WTC11 (cell line): ENCODE measurements at regions not wholly inside any gene's neighbourhood (a gene's known extent, or its start where the extent isn't known, plus 50 kb on each side); places are given as distances from the start of the nearest gene placed in this dataset.

ENCODE experiments used
- ATAC-seq: fragments of 200-7000 bp; cut with Tn5 transposase; 2 replicates; pipeline ENCODE4 v1.10.0; 2021; ENCODE audit warnings: mild to moderate bottlenecking, moderate library complexity
- CTCF ChIA-PET: fragments of 300-600 bp; sonication (Branson Sonifier 250); formaldehyde crosslinking; loops from one replicate; lab custom pipeline; 2021; ENCODE audit warnings: antibody characterized with exemption; lab: Charles Lee
- POLR2A ChIA-PET: fragments of 350-600 bp; sonication (Branson Sonifier 250); formaldehyde crosslinking; loops from one replicate; lab custom pipeline; 2021; ENCODE audit warnings: antibody characterized with exemption; lab: Charles Lee
- DNase-seq: peaks from one replicate; pipeline ENCODE4 v3.0.0; 2021; ENCODE audit warnings: low spot score
- H3K27ac Mint-ChIP-seq: 2 replicates; pipeline ENCODE4 v1.8.0; 2021; ENCODE audit warnings: mixed read lengths
- H3K27me3 Mint-ChIP-seq: 2 replicates; pipeline ENCODE4 v1.8.0; 2021; ENCODE audit warnings: low read depth, mild to moderate bottlenecking, moderate library complexity, mixed read lengths
- H3K36me3 Mint-ChIP-seq: 2 replicates; pipeline ENCODE4 v1.8.0; 2021; ENCODE audit warnings: mixed read lengths
- H3K4me1 Mint-ChIP-seq: 2 replicates; pipeline ENCODE4 v1.8.0; 2022; ENCODE audit warnings: mixed read lengths
- H3K4me3 Mint-ChIP-seq: 2 replicates; pipeline ENCODE4 v1.8.0; 2021; ENCODE audit warnings: mild to moderate bottlenecking, moderate library complexity, mixed read lengths
- H3K9me3 Mint-ChIP-seq: 2 replicates; pipeline ENCODE4 v1.8.0; 2021; ENCODE audit warnings: mixed read lengths
- AFF4 ChIP-seq: sonication (generic); formaldehyde crosslinking; IDR thresholded peaks from 2 replicates; pipeline ENCODE4 v1.8.1; 2023; ENCODE audit warnings: mild to moderate bottlenecking, missing genetic modification reagents, borderline replicate concordance
- AR ChIP-seq: fragments of 250-450 bp; sonication (Bioruptor Pico); IDR thresholded peaks from 2 replicates; pipeline ENCODE4 v1.9.0; 2021; ENCODE audit warnings: mild to moderate bottlenecking
- ATF2 ChIP-seq: sonication (generic); formaldehyde crosslinking; IDR thresholded peaks from 2 replicates; pipeline ENCODE4 v1.8.1; 2022; ENCODE audit warnings: low read depth, missing genetic modification reagents, borderline replicate concordance
- CREB1 ChIP-seq: sonication (generic); formaldehyde crosslinking; IDR thresholded peaks from 2 replicates; pipeline ENCODE4 v1.8.0; 2023; ENCODE audit warnings: mild to moderate bottlenecking, missing genetic modification reagents
- E2F5 ChIP-seq: sonication (generic); formaldehyde crosslinking; IDR thresholded peaks from 2 replicates; pipeline ENCODE4 v1.8.1; 2022; ENCODE audit warnings: mild to moderate bottlenecking, moderate library complexity, missing genetic modification reagents
- FOXP1 ChIP-seq: sonication (generic); formaldehyde crosslinking; IDR thresholded peaks from 2 replicates; pipeline ENCODE4 v1.8.0; 2022; ENCODE audit warnings: missing genetic modification reagents, mild to moderate bottlenecking, moderate library complexity, borderline replicate concordance
- KAT7 ChIP-seq: sonication (generic); formaldehyde crosslinking; IDR thresholded peaks from 2 replicates; pipeline ENCODE4 v1.8.1; 2023; ENCODE audit warnings: missing genetic modification reagents, mild to moderate bottlenecking, borderline replicate concordance
- NR2C2 ChIP-seq: sonication (generic); formaldehyde crosslinking; IDR thresholded peaks from 2 replicates; pipeline ENCODE4 v1.8.0; 2022; ENCODE audit warnings: mild to moderate bottlenecking, missing genetic modification reagents
- RELA ChIP-seq: sonication (generic); formaldehyde crosslinking; IDR thresholded peaks from 2 replicates; pipeline ENCODE4 v1.8.1; 2022; ENCODE audit warnings: missing genetic modification reagents, mild to moderate bottlenecking, borderline replicate concordance
- ZMAT4 ChIP-seq: fragments of 250-450 bp; sonication (Bioruptor Pico); IDR thresholded peaks from 2 replicates; pipeline ENCODE4 v1.9.0; 2021; ENCODE audit warnings: mild to moderate bottlenecking
- TF ChIP-seq, protein P1 (sequence below): sonication (generic); formaldehyde crosslinking; IDR thresholded peaks from 2 replicates; pipeline ENCODE4 v1.8.1; 2023; ENCODE audit warnings: mild to moderate bottlenecking, missing genetic modification reagents, moderate library complexity

DNA sequence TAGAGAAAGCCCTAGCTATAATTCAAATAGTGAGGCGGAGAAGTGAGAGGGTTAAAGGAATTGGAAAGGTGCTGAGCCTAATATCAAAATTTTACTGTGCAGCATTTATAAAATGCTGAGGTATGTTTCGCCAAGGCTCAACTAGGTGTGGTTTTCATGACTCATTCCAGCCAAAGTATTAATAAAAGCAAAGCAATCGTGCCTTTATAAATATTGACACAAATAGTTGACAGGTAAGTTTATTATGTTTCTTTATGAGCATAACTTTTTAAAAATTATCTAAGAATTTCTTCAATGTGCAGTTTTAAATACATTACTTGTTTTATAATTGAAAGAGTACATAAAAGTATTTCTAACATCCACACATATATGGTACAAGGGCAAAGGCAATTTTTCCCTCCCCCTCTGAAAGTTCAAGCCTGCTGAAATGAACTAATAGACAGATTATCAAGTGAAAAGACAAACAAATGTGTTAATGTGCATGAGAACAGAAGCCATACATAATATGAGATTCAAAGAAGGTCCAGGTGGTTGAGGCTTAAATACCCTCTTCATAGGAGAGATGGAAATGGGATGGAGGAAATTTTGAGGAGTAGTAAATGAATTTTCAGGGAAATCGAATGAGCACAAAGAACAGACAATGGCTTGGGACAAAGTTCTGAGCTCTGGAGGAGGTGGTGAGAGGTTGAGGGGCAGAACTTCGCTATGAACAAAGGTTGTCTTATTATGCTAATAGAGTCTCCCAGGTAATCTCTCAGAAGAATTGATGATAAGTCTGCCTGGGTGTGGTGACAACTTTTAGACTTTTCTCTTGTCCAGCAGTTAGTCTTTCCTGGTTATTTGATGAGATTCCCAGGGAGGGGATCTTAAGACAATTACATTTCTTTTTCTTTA is 326.5 kb downstream of the BUD13 start:
- H3K27ac Mint-ChIP-seq: peak overlapping the region; percentile 83

More for the DNA sequence above, 326.5 kb downstream of the BUD13 start:
- no peak for ATAC-seq
- H3K4me3 Mint-ChIP-seq: peak overlapping the region; percentile 53
- CTCF ChIA-PET: interaction anchor here (0.7 to 3.2 kb wide), 16 partner anchors 8 to 286 kb away, joined by 3 to 25 read pairs (median 7); no protein-coding TSS in a partner anchor
- peaks cover 42% of the 10 kb centered on the region for H3K9me3 Mint-ChIP-seq
- no peak for DNase-seq
- peaks cover 56% of the 10 kb centered on the region for H3K4me1 Mint-ChIP-seq
- H3K27me3 Mint-ChIP-seq: peaks cover 4% of the 10 kb centered on the region
- POLR2A ChIA-PET: interaction anchor here (1.3 kb wide), 1 partner anchor 53 kb away, joined by 3 read pairs; no protein-coding TSS in a partner anchor
- TF ChIP-seq ATF2 (CRISPR knock-in tag) (no peak), KAT7 (CRISPR knock-in tag) (no peak), FOXP1 (CRISPR knock-in tag) (no peak), AFF4 (no peak), RELA (CRISPR knock-in tag) (no peak), AR (CRISPR knock-in tag) (no peak), CREB1 (no peak), E2F5 (CRISPR knock-in tag) (no peak), NR2C2 (CRISPR knock-in tag) (no peak), ZMAT4 (CRISPR knock-in tag) (no peak)
- TF ChIP-seq, protein P1, sequence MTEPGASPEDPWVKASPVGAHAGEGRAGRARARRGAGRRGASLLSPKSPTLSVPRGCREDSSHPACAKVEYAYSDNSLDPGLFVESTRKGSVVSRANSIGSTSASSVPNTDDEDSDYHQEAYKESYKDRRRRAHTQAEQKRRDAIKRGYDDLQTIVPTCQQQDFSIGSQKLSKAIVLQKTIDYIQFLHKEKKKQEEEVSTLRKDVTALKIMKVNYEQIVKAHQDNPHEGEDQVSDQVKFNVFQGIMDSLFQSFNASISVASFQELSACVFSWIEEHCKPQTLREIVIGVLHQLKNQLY (CRISPR knock-in tag): no peak
- peaks cover 59% of the 10 kb centered on the region for H3K36me3 Mint-ChIP-seq
